Tibial artery (tissue), 4 donors: ENCODE measurements at regions not wholly inside any gene's neighbourhood (a gene's known extent, or its start where the extent isn't known, plus 50 kb on each side); places are given as distances from the start of the nearest gene placed in this dataset.
"Not testable (repeated sequence)": the region's sequence is repeated elsewhere in the genome, so short reads cannot be mapped to it uniquely, and the experiment has no call there.

ENCODE experiments used
- DNase-seq, 2 donors: peaks; one replicate each; pipeline ENCODE4 v3.0.0-alpha.2; 2019
- H3K27ac ChIP-seq, 2 donors: fragments of 200-600 bp; sonication (generic) in 1 of 2; 1 replicate in 1 of 2; 2 replicates in 1 of 2; pipeline ENCODE4 v1.5.1; 2018 to 2019; ENCODE audit warnings: mild to moderate bottlenecking in 1 of 2
- H3K27me3 ChIP-seq, 2 donors: fragments of 200-600 bp; sonication (generic) in 1 of 2; one replicate each; pipeline versions ENCODE4 v1.5.1 to v1.6.0; 2016 to 2019
- H3K36me3 ChIP-seq, 3 donors: fragments of 200-600 bp; sonication (generic) in 2 of 3; one replicate each; pipeline ENCODE4 v1.5.1; 2016 to 2019; ENCODE audit warnings: mild to moderate bottlenecking in 2 of 3
- H3K4me1 ChIP-seq, 4 donors: fragments of 200-600 bp; sonication (generic) in 2 of 4; 1 replicate in 3 of 4; 2 replicates in 1 of 4; pipeline ENCODE4 v1.5.1; 2016 to 2019
- H3K4me3 ChIP-seq, 2 donors: fragments of 200-600 bp; sonication (generic) in 1 of 2; 1 replicate in 1 of 2; 2 replicates in 1 of 2; pipeline ENCODE4 v1.5.1; 2018 to 2019; ENCODE audit warnings: mild to moderate bottlenecking in 2 of 2
- H3K9me3 ChIP-seq, 3 donors: fragments of 200-600 bp; sonication (generic) in 1 of 3; one replicate each; pipeline ENCODE4 v1.5.1; 2016 to 2019
- CTCF ChIP-seq, 2 experiments: fragments of 200-600 bp in 1 of 2; fragments of 450-650 bp in 1 of 2; IDR thresholded peaks; one replicate each; pipeline ENCODE4 v1.5.1; 2017 to 2019; ENCODE audit warnings: antibody characterized with exemption in 2 of 2, mild to moderate bottlenecking in 1 of 2, moderate library complexity in 1 of 2
- intact Hi-C: fragments of 100-400 bp; cut with DNase I; formaldehyde crosslinking; loops from one replicate; pipeline ENCODE4 v1.15.0; 2023; ENCODE audit warnings: low total_unique reads

DNA sequence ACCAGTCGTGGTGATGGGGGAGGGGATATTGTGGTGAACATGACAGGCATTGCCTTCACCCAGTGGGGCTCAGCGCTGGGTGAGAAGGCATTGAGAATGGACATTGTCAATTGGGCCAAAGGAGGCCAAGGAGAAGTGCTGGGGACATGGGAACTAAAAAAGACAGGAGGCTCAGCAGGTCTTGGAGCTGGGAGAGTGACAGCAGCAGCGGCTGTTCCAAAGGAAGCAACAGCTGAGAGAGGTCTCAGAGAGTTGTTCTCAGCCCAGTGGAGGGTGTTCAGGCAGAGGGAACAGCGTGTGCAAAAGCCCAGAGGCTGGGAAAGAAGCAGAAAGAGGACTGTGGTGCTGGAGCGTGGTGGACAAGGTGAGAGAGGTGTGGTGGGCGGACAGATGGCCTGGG is 56.6 kb upstream of the ASNS start:
- not testable (repeated sequence) for H3K9me3 ChIP-seq

DNA sequence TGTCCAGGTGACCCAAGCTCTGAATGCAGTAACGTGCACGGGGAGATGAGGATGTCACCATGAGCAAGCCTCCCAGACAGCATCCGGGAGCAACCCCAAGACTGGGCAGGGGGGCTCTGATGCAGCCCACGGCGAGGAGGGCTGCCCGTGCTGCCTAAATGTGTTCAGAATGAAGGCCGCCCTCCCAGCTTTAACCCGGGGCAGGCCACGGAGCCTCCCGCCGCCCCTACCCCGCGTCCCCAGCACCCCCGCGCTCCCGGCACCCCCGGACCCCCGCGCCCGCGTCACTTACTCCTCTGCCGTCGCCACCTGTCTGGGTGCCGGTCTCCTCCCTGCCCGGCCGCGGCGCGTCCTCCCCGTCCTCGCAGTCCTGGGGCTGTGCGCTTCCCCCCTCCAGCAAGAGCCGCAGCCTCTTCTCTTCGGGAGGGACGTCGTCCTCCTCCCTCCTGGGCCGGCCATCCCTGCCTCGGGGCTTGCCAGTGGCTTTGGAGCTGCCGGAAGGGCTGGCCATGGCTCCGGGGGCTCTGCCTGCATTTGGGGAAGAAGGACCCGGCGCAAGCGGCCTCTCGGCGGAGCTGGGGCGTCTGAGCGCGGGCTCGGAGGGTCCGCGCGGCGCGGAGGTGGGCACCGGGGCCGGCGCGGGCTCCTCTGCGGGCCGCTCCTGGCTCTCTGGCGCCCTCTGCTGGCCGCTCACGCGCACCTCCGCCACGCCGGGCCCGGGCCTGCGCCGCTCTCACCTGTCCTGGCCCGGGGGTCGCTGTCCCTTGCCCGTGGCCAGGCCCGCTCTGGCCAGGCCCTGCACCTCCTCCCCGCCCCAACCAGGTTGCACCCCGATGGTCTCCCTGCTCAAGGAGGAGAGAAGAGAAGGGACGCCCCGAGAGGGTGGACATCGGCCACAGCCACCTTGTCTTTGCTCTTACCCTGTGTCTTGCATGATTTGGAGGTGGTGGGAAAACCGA is 55.9 kb upstream of the ASNS start:
- intact Hi-C loops, H3K27ac ChIP-seq, DNase-seq, H3K36me3 ChIP-seq, H3K9me3 ChIP-seq: not testable (repeated sequence)
- Histone ChIP-seq H3K4me1 (peaks cover 0 to 11% (median 8%) of the 10 kb centered on the region in 4 donors), H3K27me3 (peaks cover 0 to 15% of the 10 kb centered on the region in 2 donors), H3K4me3 (peak overlapping the region; percentile 45 to 57)
- peak; percentile 65 to 85 for TF ChIP-seq CTCF (IDR thresholded peaks at IDR 0.05)

More for the DNA sequence above, 56.6 kb upstream of the ASNS start:
- H3K27ac ChIP-seq, H3K4me3 ChIP-seq, intact Hi-C loops, H3K36me3 ChIP-seq, DNase-seq: not testable (repeated sequence)
- H3K27me3 ChIP-seq = peaks cover 0 to 15% of the 10 kb centered on the region in 2 donors
- peaks cover 0 to 11% (median 8%) of the 10 kb centered on the region in 4 donors for H3K4me1 ChIP-seq
